HuH-7.5 (cell line): ENCODE measurements at regions not wholly inside any gene's neighbourhood (a gene's known extent, or its start where the extent isn't known, plus 50 kb on each side); places are given as distances from the start of the nearest gene placed in this dataset.

Experiments
- DNase-seq: peaks from one replicate; pipeline ENCODE4 v3.0.0; 2011; ENCODE audit warnings: low spot score

DNA sequence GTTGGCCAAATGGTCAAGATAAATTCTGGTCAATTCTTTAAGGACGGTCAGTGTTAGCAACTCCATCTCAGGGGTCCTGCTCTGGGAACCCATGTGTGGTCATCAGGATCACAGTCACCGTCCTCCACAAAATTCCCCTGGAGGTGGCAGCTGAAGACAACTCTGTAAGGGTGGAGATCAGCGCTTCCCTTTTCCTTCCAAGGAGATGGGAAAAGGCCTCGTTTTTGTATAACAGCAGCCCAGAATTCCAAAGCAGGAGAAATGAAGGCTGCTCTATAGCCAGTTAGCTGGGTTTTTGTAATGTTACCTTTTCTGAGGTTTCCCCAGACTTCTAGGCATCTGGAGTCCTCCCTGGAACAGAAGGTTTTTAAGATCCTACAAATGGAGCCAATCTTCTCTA is 334.8 kb downstream of the MYCN start:
- no peak for DNase-seq

- DNase-seq, result no peak
Observed at GRCh38 chr2:16273111-16273510, 332.8 kb downstream of the MYCN start.

DNA sequence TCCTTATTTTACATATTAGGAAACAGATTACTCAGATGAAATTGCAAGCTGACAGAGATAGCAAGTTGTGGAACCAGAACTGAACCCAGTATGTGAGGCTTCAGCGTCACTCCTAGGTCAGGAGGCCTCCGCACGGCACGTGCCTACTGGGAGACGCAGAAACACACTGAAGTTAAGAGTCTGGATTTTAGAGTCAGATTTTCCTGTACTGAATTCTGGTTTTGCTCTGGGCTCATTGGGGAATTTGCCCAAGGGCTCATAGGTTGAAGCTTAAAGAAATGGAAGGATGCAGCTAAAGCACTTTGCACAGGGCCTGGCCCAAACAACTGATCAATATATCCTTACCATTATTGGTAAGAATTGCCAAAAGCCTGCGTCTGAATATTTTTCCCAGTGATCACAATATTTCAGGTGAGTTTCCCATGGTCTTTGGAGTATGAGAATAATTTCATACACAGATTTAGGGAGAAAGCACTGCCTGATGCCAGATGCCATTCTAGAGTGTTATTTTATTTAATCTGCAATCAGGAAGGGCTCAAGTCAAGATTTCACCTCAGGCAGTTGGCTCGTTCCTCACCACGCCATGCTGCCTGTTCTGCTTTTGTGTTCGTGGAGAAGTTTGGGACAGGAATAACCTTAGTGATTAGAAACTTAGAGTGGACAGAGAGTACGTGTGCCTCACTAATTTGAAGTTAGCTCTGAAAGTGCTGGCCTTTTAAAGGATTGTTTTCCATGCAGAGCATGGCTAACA is 331.9 kb downstream of the MYCN start:
- no peak for DNase-seq

DNA sequence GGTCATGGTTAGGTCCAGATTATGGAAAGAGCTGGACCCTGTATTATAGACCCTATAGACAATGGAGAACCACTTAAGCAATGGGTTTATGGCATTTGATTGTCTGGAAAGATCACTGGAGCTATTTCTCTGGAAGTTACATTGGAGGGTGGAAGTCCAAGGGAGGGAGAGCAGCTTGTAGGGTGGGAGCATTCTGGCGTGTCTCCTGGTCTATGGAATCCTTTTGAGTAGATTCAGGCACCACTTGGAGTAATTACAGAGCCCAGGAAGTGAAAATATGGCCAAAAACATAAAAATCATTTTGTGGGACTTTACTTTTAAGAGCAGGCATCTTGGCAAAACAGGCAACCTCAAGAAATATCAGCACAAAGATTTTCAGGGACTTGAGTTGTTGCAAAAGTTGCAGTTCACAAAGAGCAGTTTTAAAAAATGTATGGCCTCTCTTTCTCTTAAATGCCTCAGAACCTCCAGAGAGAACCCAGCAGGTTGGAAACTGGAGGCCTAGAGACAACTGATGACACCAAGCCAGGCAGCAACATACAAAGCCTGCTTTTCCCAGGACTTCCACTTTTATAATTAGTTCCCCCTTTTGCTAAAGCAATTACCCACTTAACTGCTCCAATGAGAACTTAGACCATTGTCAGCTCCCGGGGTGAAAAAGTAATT is 331.0 kb downstream of the MYCN start:
- no peak for DNase-seq

GRCh38 chr2:16270441-16270840 is 330.1 kb downstream of the MYCN start:
- DNase-seq, result no peak

DNA sequence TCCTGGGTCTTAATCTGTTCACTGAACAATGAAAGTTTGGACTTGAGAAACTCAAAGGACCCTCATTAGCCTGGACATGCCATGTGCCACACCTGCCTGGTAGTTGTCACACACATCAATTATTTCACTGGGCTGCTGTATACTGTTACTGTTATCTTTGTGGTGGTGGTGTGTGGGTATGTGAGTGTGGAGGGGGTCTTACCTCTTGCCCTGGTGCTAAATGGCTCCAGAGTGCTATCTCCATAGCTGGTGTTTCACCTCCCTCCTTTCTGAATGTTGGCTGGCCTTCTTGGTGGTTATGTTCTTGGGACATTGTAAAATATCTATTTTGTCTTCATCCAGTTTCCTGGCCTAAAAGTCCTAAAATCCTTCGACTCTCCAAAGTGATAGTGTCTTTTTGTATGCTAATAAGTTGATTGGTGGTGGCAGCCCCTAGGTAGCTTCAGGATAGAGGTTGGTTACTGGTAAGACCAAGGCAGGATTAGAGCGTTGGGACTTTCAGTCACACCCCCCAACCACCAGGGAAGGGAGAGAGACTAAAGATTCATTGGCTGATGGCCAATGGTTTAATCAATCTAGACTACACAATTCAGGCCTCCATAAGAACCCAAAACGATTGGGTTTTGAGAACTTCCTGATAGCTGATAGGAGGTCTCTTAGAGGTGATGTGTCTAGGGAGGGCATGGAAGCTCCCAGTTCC is 328.1 kb downstream of the MYCN start:
- DNase-seq, result no peak

GRCh38 chr2:16266571-16266970 is 326.2 kb downstream of the MYCN start:
- no peak for DNase-seq

GRCh38 chr2:16264931-16265540 is 324.7 kb downstream of the MYCN start:
- DNase-seq, result no peak

DNA sequence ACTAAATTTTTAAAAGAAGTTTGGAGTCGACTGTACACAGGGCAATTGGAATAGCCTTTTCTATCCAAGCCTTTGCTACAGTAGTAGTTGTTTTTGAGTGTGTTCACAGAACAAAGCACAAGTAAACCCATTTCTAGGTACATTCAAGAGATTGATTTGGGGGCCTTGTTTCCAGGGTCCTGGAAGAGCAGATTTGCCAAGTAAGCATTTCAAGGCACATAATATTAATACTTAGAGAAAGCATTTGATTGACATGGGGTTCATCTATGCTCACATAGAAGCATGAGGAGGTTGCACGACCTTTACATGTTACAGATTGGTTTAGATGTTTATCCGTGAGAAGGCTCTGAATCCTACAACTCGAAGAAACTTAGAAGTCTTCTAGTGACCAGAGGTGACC is 324.1 kb downstream of the MYCN start:
- no peak for DNase-seq

DNA sequence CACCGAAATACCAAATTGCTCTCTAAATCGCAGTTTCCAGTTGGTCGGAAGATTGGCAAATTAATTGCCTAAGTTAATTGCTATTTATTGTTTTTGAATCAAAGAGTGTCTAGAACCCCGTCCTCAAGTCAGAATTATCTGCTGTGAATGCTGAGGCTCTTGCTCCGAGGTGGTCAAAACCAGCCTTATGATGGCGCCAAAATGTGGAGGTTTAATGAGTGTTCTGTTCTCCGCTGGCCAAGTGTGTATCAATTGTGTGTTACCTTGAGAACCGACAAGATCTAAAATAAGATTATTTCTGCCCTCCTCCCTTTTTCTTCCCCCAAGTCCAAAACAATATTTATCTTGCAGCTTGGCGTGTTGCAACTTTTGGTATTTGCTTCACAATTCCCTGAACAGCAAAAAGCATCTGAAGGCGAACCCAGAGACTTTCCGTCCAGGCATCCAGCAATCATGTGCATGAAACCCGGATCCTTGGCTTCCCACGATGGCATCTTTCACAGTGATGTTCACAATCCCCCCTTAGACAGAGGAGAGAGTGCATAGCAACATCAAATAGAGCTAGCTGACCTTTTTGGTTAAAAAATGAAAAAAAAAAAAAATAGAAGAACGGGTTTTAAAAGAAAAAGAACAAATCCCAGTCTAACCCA is 323.0 kb downstream of the MYCN start:
- no peak for DNase-seq

- DNase-seq, result no peak
Observed at GRCh38 chr2:16262526-16263178, 322.3 kb downstream of the MYCN start.

- DNase-seq, result no peak
Observed at GRCh38 chr2:16261791-16262190, 321.4 kb downstream of the MYCN start.

GRCh38 chr2:16261071-16261470 is 320.7 kb downstream of the MYCN start:
- no peak for DNase-seq

DNA sequence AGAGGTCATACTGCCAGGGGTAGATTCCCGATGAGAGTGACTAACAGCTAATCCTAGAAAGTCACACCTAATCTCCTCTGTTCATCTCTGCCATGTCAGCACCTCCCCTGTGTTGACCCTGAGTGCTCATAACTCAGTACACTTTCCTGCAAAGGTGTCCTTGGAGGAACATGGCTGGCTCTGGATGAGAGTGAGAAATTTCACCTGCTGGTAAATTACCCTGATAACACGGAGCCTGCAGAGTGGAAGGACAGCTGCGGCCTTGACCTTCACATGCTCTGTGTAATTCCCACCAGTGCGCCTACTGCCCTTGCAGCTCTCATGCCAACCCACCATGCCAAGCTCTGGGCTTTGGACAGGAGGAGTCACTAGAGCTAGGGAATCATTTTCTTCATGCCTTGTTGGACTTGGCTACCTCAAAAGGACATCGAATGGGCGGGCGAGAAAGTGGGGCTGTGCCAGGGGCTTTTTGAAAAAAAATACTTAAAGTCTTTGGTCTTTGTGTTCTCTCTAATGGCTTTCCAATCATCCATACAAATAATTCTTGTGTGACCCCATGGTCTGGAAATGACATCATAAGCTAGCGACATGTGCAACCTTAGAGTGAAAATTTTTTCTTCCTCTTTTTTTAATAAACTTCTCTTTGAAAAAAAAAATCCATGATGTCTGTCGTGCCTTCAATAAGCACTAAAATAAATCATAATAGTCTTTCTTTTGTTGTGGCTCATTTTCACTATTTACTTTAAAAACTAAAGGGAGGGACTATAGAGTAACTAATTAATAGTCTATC is 319.9 kb downstream of the MYCN start:
- no peak for DNase-seq

DNA sequence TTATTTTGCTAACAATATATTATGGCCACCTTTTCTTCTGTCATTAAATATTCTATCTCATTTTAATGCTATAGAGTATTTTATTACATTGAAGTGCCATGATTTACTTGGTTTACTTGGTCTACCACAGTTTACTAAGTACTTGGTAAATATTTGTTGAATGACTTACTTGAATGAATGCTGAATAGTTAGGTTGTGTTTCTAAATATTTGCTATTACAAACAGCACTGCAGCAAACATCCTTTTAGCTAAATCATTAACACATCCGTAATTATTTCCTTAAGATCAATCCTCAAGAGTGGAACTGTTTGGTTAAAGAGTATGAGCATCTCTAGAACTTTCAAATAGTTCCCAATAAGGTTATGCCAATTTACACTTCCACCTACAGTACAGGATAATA is 318.7 kb downstream of the MYCN start:
- DNase-seq, result no peak

GRCh38 chr2:16258350-16258749 is 318.0 kb downstream of the MYCN start:
- no peak for DNase-seq

DNA sequence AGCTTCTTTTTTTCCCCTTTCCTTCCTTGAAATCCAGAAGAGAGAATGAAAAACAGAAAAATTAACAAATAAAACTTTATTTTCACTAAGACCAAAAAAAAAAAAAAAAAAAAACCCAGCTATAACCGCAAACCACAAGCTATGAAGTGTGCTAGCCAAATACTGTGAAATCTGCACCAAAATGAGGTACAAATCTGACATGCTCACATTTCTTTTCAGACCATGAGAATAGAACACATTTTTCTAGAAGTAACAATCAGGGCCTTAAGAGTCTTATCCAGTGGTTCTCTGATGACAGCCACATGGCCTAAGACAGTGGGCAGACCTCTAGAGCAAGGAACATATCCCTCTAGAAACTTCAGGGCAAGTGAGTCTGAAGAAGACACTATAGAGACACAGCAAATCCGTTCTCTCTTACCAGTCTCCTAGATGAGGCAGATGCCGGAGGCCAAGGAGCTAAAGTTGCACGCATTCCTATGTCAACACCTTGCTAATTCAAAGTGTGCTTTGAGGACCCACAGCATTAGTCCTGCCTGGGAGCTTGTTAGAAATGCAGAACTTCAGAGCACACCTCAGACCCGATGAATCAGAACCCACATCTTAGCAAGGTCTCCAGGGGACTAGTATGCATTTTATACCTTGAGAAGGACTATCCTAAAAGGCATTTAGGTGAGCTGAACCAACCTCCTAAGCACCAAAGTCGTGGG is 317.1 kb downstream of the MYCN start:
- DNase-seq, result no peak

GRCh38 chr2:16256601-16257321 is 316.4 kb downstream of the MYCN start:
- no peak for DNase-seq

DNA sequence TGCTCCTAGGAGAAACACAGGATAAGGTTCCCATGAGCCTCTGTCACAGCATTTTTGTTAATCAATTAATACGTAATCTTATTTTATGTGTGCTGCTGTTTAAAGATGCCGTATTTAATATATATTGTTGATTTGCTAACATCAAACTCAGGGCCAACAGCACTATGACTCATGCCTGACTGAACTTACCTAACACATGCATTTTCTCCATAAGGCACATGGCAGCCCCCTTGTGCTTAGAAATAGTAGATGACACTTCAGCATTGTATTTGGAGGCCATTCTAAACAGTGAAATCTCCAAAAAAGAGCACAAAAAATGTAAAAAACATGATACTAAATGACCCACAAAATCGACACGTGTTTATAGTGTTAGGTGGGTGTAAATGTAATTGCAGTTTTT is 314.8 kb downstream of the MYCN start:
- no peak for DNase-seq
